CD4-positive, alpha-beta T cell treated with Interferon alpha-2 for 1 hour (primary cell): ENCODE measurements at regions not wholly inside any gene's neighbourhood (a gene's known extent, or its start where the extent isn't known, plus 50 kb on each side); places are given as distances from the start of the nearest gene placed in this dataset.
"Not testable (repeated sequence)": the region's sequence is repeated elsewhere in the genome, so short reads cannot be mapped to it uniquely, and the experiment has no call there.

Source experiments
- DNase-seq, 2 donors: peaks; one replicate each; pipeline ENCODE4 v3.0.0-alpha.2; 2020 to 2022

DNA sequence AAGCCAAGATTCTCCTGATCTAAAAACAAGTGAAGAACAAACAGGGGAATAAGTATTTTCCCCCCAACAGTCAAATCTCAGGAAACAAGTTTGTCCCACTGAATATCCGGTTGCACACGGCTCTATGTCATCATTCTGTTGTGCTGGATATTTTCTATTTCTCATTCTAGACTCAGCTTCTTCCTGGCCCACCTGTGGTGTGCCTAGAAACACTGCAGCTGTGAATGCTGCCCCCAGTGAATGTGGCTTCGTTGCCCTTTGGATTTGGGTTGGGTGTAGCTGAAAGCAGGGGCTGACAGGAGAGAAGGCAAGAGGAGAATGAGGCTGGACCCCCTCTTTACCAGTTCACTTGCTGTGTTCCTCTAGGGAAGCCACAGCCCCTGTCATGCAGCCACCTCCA, 181.2 kb upstream of the PROK2 start:
- no peak for DNase-seq

DNA sequence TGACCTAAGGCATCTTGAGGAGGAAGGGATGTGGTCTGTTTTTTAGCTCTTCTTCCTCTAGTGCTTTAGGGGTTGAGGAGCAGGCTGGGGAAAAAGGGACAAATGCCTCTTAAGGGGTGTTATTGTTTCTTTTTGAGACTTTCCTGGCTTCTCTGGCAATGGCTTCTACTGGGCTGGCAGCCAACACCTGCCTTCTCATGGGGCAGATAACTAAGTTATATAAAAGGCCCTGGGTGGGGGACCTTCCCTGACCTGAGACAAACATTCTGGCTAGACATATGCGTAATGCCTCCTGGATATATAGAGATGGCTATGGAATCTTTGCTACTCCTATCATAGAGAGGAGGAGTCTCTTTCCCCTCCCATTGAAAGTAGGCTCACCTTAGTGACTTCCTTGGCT, 179.2 kb upstream of the PROK2 start:
- DNase-seq, result no peak

DNA sequence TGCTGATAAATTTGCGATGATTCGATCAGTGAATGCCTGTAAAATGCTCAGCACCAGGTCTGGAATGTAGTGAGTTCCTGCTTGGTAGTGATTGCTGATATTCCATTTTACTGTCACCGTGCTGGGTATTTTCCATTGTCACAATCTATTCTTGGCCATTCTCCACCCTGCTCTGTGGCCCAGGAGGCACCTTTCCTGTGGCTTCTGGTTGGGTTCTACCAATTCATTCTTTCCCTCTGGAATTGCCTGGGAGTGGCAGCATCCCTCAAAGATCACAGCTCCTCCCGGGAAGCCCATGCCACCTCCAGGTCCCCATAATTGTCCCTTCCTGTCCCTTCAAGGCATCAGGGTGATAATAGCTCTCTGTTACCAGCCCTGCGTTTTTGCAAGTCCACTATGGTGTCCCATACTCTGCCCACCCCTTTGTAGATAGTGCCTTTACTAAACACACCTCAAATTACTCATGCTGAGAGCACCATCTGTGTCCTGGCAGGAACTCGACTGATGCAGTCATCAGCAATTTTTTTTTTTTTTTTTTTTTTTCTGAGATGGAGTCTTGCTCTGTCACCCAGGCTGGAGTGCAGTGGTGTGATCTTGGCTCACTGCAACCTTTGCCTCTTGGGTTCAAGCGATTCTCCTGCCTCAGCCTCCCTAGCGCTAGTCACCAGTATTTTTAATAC, 177.8 kb upstream of the PROK2 start:
- no peak for DNase-seq

DNA sequence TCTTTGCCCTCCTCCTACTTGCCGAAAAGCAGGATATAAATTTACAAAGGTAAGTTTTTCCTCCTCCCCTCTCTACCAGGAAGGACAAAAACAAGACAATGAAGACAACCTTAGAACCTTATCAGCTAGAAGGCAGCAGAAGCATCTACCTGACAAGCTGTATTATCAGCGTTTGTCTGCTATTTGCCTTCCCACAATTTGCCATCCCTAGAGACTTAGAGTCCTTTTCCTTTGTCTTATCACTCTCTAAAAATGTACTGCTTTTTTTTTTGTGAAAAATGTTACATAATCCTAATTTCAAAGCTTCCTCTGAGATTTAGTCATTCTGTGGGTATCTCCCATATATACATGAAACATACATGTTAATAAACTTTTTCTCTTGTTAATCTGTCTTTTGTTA, 176.9 kb upstream of the PROK2 start:
- no peak for DNase-seq

DNA sequence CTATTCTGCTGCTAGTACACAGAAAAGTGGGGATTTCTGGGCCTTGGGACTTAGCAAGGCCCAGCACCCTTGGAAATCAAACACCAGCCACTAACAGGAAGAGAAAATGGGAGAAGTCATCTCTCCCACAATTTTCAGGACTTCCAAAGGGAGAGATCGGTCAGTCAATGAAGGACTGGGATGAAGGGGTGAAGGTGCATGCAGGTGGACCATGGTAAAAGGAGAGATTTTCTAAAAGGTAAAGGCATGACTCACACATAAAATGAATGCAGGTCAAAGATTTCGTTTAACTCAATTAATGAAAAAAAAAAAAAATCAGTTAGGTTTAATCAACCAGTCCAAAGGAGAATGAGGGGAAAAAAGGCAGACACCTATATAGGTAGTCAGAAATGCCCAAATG, 176.4 kb upstream of the PROK2 start:
- DNase-seq, result no peak

DNA sequence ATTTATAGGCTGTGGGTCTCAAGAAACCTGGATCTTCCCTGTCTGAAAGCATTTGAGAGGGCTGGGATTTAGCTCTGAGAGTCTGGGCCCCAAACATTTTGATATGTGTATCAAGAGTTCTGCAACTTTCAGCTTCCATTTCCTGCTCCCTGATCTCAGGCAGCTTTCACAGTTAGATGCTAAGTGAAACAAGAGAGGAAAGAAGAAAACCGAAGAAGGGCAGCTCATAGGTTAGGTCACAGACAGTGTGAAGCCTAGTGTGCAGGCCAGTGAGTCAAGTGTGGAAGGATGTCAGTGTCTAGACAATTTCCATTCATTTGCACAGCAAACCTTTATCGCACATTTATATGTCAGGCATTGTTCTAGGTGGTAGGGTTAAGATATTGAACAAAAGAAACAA, 173.6 kb upstream of the PROK2 start:
- no peak for DNase-seq

DNA sequence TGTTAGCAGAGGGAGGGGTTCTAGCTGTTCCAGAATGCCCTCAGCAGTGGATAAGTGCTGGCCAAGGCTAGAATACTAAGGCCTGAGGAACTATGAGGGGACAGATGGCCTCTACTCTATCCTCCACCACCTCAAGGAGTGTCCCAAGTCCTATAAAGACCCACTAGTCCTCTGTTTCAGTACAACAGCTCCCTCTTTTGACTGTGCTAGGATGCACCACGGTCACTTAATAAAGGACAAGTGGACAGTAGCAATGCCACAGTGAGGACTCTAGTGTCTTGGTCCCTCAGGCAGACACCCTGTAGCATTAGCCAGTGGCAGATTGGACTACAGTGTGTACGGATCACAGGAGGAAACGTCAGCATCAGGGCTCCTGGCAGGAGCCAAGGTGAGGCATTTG, 171.8 kb upstream of the PROK2 start:
- DNase-seq, result no peak

DNA sequence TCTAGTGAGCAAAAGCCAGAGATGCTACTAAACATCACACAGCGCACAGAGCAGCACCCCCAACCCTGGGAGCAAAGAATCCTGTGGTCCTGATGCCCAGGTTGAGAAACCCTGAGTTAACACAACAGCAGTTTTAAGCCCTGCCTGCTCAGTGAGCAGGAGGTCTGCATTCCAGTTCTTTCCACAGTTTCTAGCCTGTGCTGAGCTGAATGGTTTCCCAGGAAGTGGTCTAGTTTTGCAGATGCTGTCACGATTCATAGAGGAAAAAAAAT, 171.1 kb upstream of the PROK2 start:
- no peak for DNase-seq

DNA sequence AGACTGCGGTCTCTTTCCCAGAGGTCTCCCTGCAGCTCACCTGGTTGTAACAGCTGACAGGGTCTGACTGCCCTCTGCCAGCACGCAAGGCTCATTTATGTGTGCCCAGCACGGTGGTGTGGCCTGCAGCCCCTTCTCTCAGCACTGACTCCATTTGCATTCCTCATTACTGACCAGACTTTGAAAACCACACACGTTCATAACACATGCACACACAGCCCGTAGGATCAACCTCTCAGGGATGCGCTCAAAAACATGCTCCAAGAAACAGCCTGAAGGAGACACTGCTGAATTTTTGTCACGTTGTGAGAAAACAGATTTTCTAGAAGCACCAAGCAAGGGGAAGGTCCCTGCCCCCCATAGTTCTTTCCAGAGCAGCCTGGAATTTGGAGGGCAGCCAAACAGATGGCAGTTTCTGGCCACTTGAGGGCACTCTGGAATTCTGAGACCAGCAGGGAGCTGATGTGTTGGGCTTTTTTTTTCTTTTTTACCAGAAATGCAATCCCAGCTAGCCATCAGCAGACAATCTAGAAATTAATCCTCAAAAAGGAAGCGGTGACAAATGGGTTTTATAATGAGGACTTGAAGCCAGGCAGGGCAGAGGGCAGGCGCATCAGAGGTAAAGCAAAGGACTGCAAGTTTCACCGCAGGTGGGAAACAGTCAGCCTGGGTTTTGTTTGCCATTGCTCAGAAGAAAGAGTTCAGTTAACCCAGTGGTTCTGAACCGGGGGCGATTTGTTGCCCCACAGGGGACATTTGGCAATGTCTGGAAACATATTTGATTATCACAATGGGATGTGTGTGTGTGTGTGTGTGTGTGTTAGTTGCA, 170.5 kb upstream of the PROK2 start:
- DNase-seq, result peak; percentile 3 to 34

DNA sequence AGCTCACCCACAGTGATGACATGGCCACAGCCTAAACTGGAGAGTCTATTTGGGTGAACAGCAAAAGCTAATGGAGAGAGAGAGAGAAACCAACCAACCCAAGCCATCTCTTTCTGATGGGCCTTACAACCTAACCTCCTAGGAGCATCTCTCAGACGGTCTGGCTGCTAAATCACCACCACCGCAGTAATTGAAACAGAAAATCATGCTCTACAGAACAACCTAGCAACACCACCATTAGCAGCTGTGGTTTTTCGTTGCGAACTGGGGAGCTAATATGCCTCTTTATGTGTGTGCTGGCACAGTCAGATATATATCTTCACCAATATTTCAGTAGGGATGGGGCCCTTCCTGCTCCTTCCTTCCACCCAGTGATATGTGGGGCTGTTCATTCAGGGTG, 166.9 kb upstream of the PROK2 start:
- DNase-seq, result no peak

DNA sequence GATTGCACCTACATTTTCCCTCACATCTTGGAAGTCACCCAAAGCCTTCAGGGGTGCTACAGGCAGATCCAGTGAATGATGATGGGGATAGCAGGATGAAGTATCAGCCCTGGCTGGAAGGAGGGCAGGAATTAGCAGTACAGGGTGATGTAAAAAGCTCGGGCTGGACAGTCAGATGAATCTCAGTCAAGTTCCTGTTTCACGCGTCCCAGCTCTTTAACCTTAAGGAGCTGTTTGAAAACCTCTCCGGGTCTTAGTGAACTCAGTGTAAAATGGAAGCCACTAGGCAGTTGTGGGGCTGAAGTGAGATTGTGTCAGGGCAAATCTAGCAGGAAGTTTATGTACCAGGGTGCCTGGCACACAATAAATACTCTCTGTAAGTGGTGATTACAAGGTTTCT, 166.4 kb upstream of the PROK2 start:
- no peak for DNase-seq

DNA sequence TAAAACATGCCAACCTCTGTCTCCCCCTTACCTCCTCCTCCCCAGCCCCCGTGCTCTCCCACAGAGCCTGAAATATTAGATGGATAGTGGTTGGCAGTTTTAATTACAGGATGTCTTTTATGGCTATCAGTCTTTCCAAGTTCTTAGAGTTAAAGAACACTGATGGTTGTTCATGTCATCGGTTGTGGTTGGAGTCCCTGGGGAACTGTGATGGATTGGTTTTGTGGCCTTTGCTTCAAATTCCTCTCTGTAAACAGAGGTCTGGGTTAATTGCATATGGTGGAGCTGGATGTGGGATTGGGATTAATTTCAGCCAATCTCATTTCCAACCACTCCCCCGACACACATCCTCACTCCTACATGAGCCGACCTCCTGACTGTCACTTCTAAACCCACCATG, 164.5 kb upstream of the PROK2 start:
- no peak for DNase-seq

DNA sequence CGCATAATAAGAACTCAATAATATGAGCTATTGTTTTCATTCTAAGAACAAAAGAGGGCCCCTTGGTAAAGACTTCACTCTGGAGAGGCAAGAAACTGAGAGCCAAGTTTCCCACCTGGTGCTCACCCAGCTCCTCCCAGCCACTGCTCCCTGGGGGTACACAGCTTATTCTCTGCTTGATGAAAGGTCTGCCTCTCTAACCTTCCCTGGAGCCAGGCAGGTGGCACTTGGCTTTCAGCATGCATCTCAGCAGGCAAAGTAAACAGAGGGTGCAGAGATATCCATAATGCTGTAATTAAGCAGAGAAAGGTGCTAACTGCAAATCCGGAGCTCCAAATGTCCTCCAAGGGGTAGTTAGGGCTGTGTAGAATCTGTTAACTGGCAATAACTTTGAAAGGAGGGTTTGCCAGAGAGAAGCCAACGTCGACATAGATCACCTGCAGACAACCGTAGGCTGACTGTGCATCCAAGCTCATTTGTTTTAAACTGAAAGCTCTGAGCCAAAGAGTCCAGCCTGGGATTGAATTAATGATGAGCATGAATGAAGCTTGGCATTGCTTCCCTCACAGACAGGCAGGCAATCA, 159.6 kb upstream of the PROK2 start:
- DNase-seq, result no peak

DNA sequence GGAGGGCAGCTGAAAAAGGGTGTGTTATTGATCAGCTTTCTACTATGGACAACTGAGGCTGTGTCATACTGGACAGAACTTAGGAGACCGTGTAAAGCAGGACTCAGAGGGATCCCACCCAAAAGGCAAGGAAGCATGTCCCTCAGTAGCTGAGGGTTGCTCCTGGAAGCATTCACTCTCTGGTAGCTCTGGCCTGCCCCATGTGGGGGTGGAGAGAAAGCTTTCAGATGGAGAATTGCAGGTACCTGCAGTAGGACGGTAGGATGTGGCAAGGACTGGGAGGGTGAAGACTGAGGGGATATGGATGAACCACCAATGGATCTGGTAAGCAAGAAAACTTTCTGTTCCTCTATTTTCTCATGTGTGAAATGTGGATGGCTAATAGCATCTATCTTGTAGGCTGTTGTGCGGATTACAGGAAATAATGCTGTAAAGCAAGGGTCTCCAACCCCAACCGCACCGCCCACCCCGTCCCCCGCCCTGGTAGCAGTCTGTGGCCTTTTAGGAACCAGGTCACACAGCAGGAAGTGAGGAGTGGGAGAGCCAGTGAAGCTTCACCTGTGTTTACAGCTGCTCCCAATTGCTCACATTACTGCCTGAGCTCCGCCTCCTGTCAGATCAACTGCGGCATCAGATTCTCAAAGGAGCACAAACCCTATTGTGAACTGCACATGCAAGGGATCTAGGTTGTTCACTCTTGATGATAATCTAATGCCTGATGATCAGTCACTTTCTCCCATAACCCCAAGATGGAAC, 157.7 kb upstream of the PROK2 start:
- DNase-seq, result no peak

DNA sequence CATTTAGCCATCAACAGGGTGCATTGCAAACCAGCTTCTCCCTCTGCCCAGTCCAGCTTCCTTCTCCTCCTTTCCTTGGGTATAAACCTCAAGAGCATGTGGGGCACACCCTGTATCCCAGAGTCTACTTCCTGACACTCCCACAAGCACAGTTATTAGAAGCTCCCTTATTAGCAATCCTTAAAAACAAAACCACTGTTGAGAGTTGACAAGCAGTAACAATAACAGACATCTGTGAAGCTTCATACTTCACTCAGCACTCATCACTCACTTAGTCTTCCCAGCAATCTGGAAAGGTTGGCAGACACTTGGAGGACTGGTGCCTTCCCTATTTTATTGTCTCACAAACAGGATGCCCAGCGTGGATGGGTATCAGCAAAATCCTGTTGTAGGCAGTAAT, 155.5 kb upstream of the PROK2 start:
- DNase-seq, result no peak

DNA sequence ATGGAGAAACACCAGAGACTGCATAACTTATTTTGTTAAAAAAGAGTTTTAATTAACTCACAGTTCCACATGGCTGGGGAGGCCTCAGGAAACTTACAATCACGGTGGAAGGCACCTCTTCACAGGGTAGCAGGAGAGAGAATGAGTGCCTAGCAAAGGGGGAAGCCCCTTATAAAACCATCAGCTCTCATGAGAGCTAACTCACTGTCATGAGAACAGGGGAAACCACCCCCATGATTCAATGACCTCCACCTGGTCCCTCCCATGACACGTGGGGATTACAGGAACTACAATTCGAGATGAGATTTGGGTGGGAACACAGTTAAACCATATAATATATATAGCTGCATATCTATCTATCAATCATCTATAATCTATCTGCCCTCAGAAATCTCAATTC, 153.1 kb upstream of the PROK2 start:
- DNase-seq, result not testable (repeated sequence)

DNA sequence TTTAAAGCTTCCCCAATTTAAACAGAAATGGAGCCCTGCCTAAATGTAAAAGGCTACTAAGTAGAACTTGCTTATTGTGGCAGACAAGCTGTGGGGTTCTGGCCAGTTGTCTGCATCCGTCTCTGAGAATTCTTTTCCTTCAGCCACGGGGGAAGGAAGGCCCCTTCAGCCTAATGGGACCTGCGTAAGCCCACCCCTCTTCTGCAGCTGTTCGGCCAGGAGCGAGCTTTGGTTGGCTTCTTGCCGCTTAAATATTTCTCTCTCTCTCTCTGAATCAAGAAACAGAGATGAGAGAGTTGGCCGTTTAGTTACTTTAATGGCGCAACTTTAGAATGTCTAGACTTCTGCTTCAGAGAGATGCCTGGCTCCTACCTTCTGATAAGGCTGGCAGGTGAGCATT, 151.7 kb upstream of the PROK2 start:
- no peak for DNase-seq

DNA sequence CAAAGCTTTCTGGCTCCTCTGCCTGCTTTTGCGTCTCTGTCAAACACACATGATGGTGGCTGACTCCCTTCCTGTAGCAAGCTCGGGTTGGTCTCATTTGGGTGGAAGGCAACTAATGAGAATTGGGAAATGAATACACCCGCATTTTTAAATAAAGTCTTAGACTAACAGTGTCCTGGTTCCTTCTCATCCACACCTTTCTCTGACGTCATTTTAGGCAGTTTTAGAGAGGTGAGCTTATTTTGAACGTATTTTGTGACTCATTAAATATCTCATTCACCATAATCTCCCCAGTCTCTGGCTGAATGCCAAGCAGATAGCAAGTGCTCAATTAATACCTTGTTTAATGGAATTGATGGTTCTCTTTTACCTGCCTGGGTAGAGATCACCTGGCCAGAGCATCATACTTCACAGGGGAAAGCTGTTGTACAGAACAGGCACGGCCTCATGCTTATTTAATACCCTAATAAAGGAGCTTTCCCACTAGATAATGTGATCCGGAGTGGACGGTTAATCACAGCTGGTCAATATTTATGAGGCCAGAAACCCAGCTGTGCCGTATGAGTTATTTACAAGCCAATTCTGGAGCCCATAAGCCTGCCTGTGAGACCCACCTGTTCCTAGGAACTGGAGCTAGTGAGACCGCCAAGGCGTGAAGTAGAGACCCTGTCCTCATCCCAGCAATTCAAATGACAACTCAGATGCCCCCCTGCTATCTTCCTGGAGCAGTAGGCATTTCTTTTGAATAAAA, 149.7 kb upstream of the PROK2 start:
- no peak for DNase-seq

DNA sequence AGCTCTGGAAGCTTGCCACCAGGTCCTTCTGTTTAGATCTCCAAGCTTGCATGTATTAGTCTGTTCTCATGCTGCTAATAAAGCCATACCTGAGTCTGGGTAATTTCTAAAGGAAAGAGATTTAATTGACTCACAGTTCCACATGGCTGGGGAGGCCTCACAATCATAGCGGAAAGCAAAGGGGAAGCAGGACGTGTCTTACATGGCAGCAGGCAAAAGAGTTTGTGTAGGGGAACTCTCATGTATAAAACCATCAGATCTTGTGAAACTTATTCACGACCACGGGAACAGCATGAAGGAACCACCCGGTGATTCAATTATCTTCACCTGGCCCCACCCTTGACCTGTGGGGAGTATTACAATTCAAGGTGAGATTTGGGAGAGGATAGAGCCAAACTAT, 147.0 kb upstream of the PROK2 start:
- no peak for DNase-seq

DNA sequence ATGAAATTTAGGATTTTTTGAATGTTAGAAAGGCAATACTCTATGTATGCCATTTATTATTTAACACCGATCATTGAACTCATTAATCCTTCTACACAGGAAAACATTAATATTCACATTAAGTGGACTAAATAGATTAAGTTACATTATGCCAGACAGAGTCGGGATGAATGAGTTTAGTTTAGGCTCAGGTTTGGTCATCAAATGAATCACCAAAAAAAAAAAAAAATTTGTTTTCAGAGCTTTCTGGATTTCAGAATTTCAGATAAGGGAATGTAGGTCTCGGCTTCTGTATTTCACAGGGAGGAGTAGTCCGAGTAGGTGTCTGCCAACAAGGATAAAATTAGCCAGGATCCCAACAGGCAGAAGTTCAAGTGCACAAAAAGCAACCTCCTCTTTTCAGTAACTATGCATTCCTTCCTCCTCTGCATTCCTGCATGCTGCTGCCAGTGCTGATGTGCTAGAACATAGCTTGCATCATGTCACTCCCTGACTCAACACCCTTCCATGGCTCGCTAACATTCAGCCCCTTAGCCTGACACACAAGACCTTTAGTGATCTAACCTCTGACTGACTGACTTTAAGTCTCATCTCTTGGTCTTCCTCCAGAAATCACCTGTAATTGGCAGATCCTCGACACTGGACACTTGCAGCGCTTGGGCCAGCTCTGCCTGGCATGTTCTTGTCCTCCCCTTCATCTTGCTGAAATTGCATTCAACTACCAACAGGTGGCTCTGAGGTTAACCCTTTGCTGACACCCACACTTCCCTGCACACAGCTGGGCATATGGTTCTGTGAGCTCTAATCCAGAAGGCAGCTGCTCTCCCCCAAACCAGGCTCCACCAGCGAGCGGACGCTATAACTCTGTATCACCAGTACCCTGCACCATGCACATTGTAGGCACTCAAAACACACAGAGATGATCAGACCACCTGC, 145.4 kb upstream of the PROK2 start:
- no peak for DNase-seq

DNA sequence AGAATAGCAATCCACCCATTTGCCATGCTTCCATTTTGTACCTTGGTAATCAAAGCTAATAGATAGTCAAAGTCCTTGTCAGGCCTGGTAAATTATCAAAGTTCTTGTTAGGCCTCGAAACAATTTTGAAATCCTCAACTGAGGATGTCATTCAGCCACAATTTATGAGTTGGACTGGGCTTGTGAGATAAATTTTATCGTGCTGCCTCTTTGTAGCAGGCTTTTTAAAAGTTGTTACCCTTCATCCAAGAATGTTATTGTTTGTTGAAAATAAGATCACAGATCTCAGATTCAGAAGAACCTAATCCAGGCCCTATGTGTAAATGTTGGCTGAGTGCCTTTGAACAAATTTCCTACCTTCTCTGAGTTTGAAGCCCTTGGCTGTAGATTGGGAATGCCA, 143.3 kb upstream of the PROK2 start:
- DNase-seq, result no peak

DNA sequence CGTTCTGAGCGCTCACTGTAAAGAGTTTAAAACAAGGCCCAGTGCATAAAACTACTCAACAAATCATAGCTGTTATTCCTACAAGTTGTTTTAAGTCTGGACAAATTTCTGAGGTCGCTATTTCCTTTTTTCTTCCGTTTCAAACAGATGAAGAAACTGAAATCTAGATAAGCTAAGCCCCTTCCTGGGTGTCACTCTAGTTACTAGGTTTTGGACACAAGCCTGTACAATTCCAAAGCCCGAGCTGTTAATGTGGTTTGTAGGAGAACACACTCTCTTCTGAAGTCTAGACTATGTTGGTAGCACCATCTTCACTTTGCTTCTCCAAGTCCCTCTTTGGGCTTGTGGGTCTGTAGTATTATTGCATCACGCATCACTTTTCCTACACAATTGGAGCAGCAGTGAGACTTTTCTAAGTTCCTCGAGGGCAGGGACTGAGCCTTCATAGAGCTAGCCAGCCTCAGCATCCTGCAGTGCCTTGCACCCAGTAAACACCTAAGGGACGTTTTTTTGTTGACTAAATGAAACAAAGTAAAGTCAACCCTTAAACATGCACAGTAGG, 142.6 kb upstream of the PROK2 start:
- no peak for DNase-seq
